WTC11 (cell line): ENCODE measurements at regions not wholly inside any gene's neighbourhood (a gene's known extent, or its start where the extent isn't known, plus 50 kb on each side); places are given as distances from the start of the nearest gene placed in this dataset.

ENCODE experiments used
- ATAC-seq: fragments of 200-7000 bp; cut with Tn5 transposase; 2 replicates; pipeline ENCODE4 v1.10.0; 2021; ENCODE audit warnings: mild to moderate bottlenecking, moderate library complexity
- CTCF ChIA-PET: fragments of 300-600 bp; sonication (Branson Sonifier 250); formaldehyde crosslinking; loops from one replicate; lab custom pipeline; 2021; ENCODE audit warnings: antibody characterized with exemption; lab: Charles Lee
- POLR2A ChIA-PET: fragments of 350-600 bp; sonication (Branson Sonifier 250); formaldehyde crosslinking; loops from one replicate; lab custom pipeline; 2021; ENCODE audit warnings: antibody characterized with exemption; lab: Charles Lee
- DNase-seq: peaks from one replicate; pipeline ENCODE4 v3.0.0; 2021; ENCODE audit warnings: low spot score
- H3K27ac Mint-ChIP-seq: 2 replicates; pipeline ENCODE4 v1.8.0; 2021; ENCODE audit warnings: mixed read lengths
- H3K27me3 Mint-ChIP-seq: 2 replicates; pipeline ENCODE4 v1.8.0; 2021; ENCODE audit warnings: low read depth, mild to moderate bottlenecking, moderate library complexity, mixed read lengths
- H3K36me3 Mint-ChIP-seq: 2 replicates; pipeline ENCODE4 v1.8.0; 2021; ENCODE audit warnings: mixed read lengths
- H3K4me1 Mint-ChIP-seq: 2 replicates; pipeline ENCODE4 v1.8.0; 2022; ENCODE audit warnings: mixed read lengths
- H3K4me3 Mint-ChIP-seq: 2 replicates; pipeline ENCODE4 v1.8.0; 2021; ENCODE audit warnings: mild to moderate bottlenecking, moderate library complexity, mixed read lengths
- H3K9me3 Mint-ChIP-seq: 2 replicates; pipeline ENCODE4 v1.8.0; 2021; ENCODE audit warnings: mixed read lengths
- ARID4B ChIP-seq: sonication (generic); formaldehyde crosslinking; IDR thresholded peaks from 2 replicates; pipeline ENCODE4 v1.8.0; 2023; ENCODE audit warnings: missing genetic modification reagents, mild to moderate bottlenecking, borderline replicate concordance
- E2F4 ChIP-seq: sonication (generic); formaldehyde crosslinking; IDR thresholded peaks from 2 replicates; pipeline ENCODE4 v1.8.1; 2022; ENCODE audit warnings: low read depth, mild to moderate bottlenecking, moderate library complexity, missing genetic modification reagents, borderline replicate concordance
- ESRRA ChIP-seq: sonication (generic); formaldehyde crosslinking; IDR thresholded peaks from 2 replicates; pipeline ENCODE4 v1.8.1; 2022; ENCODE audit warnings: mild to moderate bottlenecking, missing genetic modification reagents, borderline replicate concordance
- ETV6 ChIP-seq: sonication (generic); formaldehyde crosslinking; IDR thresholded peaks from 2 replicates; pipeline ENCODE4 v1.8.1; 2022; ENCODE audit warnings: mild to moderate bottlenecking, missing genetic modification reagents
- FOXJ3 ChIP-seq: sonication (generic); formaldehyde crosslinking; IDR thresholded peaks from 2 replicates; pipeline ENCODE4 v1.9.0; 2021; ENCODE audit warnings: missing genetic modification reagents, mild to moderate bottlenecking, borderline replicate concordance
- GRHL2 ChIP-seq: fragments of 250-450 bp; sonication (Bioruptor Pico); IDR thresholded peaks from 2 replicates; pipeline ENCODE4 v1.8.0; 2022; ENCODE audit warnings: mild to moderate bottlenecking, moderate library complexity; ENCODE audit not compliant: insufficient replicate concordance, severe bottlenecking
- IRF2 ChIP-seq: sonication (generic); formaldehyde crosslinking; IDR thresholded peaks from 2 replicates; pipeline ENCODE4 v1.8.0; 2022; ENCODE audit warnings: low read depth, missing genetic modification reagents, borderline replicate concordance
- JUN ChIP-seq: sonication (generic); formaldehyde crosslinking; IDR thresholded peaks from 2 replicates; pipeline ENCODE4 v1.8.0; 2023; ENCODE audit warnings: mild to moderate bottlenecking, missing genetic modification reagents
- NFATC4 ChIP-seq: fragments of 250-450 bp; sonication (Bioruptor Pico); IDR thresholded peaks from 2 replicates; pipeline ENCODE4 v1.9.0; 2021; ENCODE audit warnings: mild to moderate bottlenecking
- NR1H2 ChIP-seq: sonication (generic); formaldehyde crosslinking; IDR thresholded peaks from 2 replicates; pipeline ENCODE4 v1.9.0; 2021; ENCODE audit warnings: mild to moderate bottlenecking, moderate library complexity, missing genetic modification reagents
- PRRX2 ChIP-seq: fragments of 250-450 bp; sonication (Bioruptor Pico); IDR thresholded peaks from 2 replicates; pipeline ENCODE4 v1.8.0; 2021; ENCODE audit warnings: mild to moderate bottlenecking
- SMAD3 ChIP-seq: sonication (generic); formaldehyde crosslinking; IDR thresholded peaks from 2 replicates; pipeline ENCODE4 v1.8.0; 2022; ENCODE audit warnings: missing genetic modification reagents, mild to moderate bottlenecking, borderline replicate concordance
- SP1 ChIP-seq: sonication (generic); formaldehyde crosslinking; conservative IDR thresholded peaks from 2 replicates; pipeline ENCODE4 v1.8.1; 2022; ENCODE audit warnings: missing genetic modification reagents
- TEAD1 ChIP-seq: sonication (generic); formaldehyde crosslinking; IDR thresholded peaks from 2 replicates; pipeline ENCODE4 v1.8.0; 2022; ENCODE audit warnings: mild to moderate bottlenecking, missing genetic modification reagents
- TEAD4 ChIP-seq: sonication (generic); formaldehyde crosslinking; IDR thresholded peaks from 2 replicates; pipeline ENCODE4 v1.8.0; 2022; ENCODE audit warnings: mild to moderate bottlenecking, missing genetic modification reagents
- TP53 ChIP-seq: sonication (generic); formaldehyde crosslinking; IDR thresholded peaks from 2 replicates; pipeline ENCODE4 v1.8.1; 2023; ENCODE audit warnings: mild to moderate bottlenecking, missing genetic modification reagents
- USF2 ChIP-seq: sonication (generic); formaldehyde crosslinking; IDR thresholded peaks from 2 replicates; pipeline ENCODE4 v1.8.1; 2023; ENCODE audit warnings: mild to moderate bottlenecking, missing genetic modification reagents, moderate library complexity
- ZMAT4 ChIP-seq: fragments of 250-450 bp; sonication (Bioruptor Pico); IDR thresholded peaks from 2 replicates; pipeline ENCODE4 v1.9.0; 2021; ENCODE audit warnings: mild to moderate bottlenecking
- ZNF396 ChIP-seq: fragments of 250-450 bp; sonication (Bioruptor Pico); IDR thresholded peaks from 2 replicates; pipeline ENCODE4 v1.8.0; 2021; ENCODE audit warnings: mild to moderate bottlenecking, moderate library complexity, borderline replicate concordance
- ZNF425 ChIP-seq: fragments of 250-450 bp; sonication (Bioruptor Pico); conservative IDR thresholded peaks from 2 replicates; pipeline ENCODE4 v1.9.0; 2021; ENCODE audit warnings: mild to moderate bottlenecking

- Mint-ChIP-seq H3K4me1 (no peaks in the 10 kb centered on the region), H3K9me3 (peaks cover 43% of the 10 kb centered on the region), H3K27ac (no peak overlapping the region), H3K36me3 (peaks cover 11% of the 10 kb centered on the region), H3K4me3 (no peak overlapping the region), H3K27me3 (no peaks in the 10 kb centered on the region)
- TF ChIP-seq NFATC4 (CRISPR knock-in tag) (no peak), TEAD4 (CRISPR knock-in tag) (no peak), NR1H2 (no peak), SMAD3 (CRISPR knock-in tag) (no peak), FOXJ3 (CRISPR knock-in tag) (no peak), IRF2 (CRISPR knock-in tag) (no peak), TP53 (CRISPR knock-in tag) (no peak)
- ChIA-PET POLR2A (no interaction called here), CTCF (no interaction called here)
- no peak for ATAC-seq
- DNase-seq, result no peak
Measured at GRCh38 chr5:39870137-39870536, 445.4 kb upstream of the DAB2 start.

- H3K9me3 Mint-ChIP-seq, result peaks cover 47% of the 10 kb centered on the region
- H3K27ac Mint-ChIP-seq, result no peak overlapping the region
- no peaks in the 10 kb centered on the region for H3K4me1 Mint-ChIP-seq
- no peaks in the 10 kb centered on the region for H3K27me3 Mint-ChIP-seq
- H3K4me3 Mint-ChIP-seq, result no peak overlapping the region
- DNase-seq (no peak), ATAC-seq (no peak)
- TF ChIP-seq SP1 (CRISPR knock-in tag) (no peak), GRHL2 (CRISPR knock-in tag) (no peak), ZNF425 (CRISPR knock-in tag) (no peak), ESRRA (CRISPR knock-in tag) (no peak), JUN (CRISPR knock-in tag) (no peak), PRRX2 (CRISPR knock-in tag) (no peak), ZNF396 (CRISPR knock-in tag) (no peak), ETV6 (CRISPR knock-in tag) (no peak), ZMAT4 (CRISPR knock-in tag) (no peak), USF2 (CRISPR knock-in tag) (no peak), IRF2 (CRISPR knock-in tag) (no peak), SMAD3 (CRISPR knock-in tag) (no peak), TEAD1 (no peak), ARID4B (CRISPR knock-in tag) (no peak), E2F4 (CRISPR knock-in tag) (no peak), FOXJ3 (CRISPR knock-in tag) (no peak)
- ChIA-PET POLR2A (no interaction called here), CTCF (no interaction called here)
- H3K36me3 Mint-ChIP-seq, result peaks cover 11% of the 10 kb centered on the region
Measured at GRCh38 chr5:39869396-39869795, 444.6 kb upstream of the DAB2 start.
